Activated T-helper 1 cell treated with Interleukin-2 at 50 U/mL for 16 hours (primary cell): ENCODE measurements at regions not wholly inside any gene's neighbourhood (a gene's known extent, or its start where the extent isn't known, plus 50 kb on each side); places are given as distances from the start of the nearest gene placed in this dataset.

ENCODE experiments used
- DNase-seq: peaks from one replicate; pipeline ENCODE4 v3.0.0-alpha.2; 2020; ENCODE audit warnings: low read depth

DNA sequence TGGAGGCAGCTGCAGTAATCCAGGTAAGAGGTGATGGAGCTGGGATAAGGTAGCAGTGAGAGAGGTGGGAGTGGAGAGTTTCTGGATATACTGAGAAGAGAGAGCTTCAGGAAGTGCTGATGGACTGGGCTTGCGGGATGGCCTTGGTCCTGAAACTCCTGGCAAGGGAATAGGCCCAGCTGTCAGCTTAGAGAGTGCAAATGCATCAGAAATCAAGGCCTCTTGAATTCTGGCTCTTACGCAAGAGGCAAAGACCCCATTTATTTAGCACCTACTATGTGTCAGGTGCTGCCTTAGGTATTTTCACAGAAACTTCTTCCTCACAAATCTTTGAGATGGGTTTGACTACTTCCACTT lies 227.2 kb upstream of the MAP3K1 start:
- no peak for DNase-seq

DNA sequence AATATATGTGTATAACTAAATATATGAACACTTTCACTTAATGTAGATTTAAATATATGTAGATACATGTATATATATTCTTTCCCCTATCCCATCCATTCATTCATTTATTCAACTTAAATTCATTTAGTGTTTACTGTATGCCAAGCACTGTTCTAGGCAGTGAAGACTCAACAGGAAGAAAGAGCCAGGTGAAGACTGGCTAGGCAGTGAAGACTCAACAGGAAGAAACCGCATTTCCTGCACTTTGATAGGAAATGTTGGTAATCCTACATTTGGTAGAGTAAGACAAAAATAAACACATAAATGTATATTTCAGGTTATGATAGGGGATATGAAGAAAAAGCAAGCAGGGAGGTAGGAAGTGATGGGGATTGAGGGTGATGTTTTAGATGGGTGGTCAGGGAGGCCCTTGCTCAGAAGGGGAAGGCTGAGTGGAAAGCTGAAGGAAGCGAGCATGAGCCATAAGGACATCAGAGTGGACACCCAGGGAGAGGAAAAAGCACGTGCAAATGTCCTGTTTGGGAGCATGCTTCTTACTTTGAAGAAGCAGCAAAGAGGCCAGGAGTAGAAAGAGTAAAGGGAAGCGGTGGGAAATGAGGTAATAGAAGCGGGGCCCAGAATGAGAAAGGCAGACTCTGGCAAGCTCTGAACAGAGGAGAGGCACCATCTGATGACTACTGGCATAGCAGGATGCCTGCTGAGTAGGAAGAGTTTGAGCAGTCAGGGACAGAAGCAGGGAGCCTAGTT lies 227.8 kb upstream of the MAP3K1 start:
- DNase-seq = no peak

DNA sequence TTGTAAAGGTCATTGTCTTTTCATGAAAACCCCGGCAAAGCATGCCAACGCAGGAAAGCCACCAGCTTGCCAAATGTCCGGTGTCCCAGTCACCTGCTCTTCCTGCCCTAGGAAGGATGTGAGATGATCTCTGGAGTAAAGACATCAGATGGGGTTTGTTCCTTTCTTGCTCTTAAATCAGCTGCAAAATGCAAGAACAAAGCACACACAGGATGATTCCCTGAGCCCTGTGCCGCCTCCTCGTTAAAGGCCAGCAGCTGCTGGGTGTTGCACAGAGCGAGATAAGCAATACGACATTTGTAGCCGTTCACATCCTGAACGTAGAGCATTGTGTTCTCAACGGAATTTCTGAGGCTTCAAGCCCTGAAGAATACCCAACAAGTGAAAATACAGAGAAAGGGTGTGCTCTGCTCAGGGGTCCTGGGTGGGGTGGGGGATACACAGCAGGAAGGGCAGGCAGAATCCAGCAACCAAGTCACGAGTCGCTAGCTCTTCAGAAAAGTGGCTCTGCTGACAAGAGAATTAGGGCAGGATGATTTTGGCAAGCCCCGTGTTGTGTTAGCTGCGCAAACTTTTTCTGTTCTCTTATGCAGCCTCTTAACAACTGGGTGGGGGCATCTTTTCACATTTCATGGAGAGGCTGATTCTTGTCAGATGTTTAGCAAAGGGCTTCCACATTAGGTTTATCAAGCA lies 229.2 kb upstream of the MAP3K1 start:
- DNase-seq = no peak

DNA sequence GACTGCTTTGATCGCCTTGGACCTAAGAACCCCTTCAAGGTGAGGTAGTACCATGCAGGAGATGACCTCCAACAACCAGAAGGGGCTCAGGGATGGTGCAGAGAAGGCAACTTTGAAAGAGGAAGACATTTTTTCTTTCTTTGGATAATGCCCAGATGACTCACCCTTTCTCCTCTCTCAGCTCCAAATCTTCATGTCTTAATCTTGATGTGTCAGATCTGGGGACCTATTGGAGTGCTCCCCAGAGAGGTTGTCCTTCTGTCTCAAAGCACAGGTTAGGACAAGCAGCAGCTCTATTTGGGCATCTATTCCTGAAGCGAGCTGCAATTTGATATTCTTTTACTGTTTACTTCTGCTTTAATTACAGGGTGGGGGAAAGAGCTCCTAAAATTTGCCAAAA lies 229.9 kb upstream of the MAP3K1 start:
- DNase-seq = no peak

DNA sequence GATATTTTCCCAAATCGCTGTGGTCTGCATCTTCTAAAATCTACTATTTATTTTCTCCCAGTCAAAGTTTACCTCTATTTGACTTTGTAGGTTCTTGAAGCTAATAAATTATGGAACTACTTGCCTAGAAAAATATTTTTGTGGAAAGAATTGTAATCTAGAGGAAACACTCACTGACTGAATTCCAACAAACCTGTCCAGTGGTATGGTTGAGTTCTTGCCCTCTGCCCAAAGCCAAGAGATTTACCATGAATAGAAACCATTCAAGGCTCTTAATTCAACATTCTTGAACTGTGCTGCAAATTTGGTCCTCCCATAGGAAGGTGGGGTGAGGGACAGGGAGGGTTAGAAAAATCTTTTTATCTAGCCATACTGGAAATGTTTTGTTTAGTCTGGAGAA lies 233.9 kb upstream of the MAP3K1 start:
- DNase-seq = no peak

DNA sequence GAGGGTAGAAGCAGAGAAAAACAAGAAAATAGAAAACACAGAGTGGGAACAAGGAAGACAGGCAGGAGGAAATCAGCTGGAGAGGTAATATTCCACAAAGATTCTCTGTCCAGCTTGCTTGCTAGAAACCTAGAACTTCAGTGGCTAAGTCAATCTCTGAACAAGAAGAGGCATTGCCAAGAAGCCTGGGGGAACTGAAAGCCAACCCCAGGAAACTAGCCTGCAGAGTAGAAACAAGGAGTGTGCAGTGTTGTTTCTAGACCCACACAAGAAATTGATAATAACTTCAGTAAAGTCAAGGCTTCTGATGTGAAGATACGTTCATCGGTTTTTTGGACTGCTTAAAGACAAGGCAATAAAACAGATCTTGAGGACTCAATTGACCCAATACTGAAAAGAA lies 234.5 kb upstream of the MAP3K1 start:
- DNase-seq = no peak

DNA sequence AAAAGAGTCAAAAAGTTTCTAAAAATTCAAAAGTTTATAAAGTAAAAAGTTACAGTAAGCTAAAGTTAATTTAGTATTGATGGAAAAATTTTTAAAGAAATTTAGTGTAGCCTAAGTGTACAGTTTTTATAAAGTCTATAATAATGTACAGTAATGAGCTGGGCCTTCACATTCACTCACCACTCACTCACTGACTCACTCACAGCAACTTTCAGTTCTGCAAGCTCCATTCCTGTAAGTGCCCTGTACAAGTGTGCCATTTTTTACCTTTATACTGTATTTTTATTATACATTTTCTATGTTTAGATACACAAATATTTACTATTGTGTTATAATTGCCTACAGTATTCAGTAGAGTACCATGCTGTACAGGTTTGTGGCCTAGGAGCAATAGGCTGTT lies 239.5 kb upstream of the MAP3K1 start:
- no peak for DNase-seq

DNA sequence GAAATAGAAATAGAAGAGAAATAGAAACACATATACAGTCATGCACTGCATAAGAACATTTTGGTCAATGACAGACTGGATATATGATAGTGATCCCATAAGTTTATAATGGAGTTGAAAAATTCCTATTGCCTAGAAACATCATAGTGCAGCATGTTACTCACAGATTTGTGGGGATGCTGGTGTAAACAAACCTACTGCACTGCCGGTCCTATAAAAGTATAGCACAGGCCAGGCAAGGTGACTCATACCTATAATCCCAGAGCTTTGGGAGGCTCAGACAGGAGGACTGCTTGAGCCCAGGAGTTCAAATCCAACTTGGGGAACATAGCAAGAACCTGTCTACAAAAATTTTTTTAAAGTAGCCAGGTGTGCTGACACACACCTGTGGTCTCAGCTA lies 240.6 kb upstream of the MAP3K1 start:
- DNase-seq = no peak

DNA sequence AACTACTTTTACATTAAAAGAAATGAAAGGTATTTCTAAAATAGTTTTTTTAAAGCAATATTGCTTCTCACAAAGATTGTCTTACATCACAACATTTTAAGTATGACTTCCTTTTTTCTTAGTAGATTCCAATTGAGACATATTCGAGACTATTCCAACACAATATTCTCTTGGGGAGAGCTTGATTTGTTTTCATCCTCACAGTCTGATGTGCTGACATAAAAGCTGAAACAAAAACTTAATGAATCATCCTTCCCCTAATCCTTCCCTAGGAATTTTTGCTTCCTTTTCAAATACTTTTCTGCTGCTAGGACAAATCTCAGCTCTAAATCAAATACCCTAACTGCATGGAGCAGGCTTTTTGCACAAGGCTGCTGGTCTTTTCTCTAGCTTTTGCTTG lies 245.8 kb upstream of the MAP3K1 start:
- no peak for DNase-seq

DNA sequence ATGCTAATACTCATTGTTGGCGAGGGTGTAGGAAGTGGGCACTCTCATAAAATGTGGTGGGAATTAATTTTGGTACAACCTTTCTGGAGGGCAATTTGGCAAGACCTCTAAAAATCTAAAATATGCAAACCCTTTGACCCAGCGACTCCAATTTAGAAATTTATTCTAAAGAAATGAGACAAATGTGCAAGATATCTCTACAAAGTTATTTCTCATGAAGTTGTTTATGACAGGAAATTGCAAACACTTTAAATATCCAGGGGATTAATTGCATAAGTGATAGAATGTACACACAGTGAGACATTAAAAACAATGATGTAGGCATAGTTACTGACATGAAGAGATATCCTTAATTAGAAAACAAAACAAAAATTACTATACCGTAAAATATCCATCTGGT lies 246.3 kb upstream of the MAP3K1 start:
- DNase-seq = no peak

DNA sequence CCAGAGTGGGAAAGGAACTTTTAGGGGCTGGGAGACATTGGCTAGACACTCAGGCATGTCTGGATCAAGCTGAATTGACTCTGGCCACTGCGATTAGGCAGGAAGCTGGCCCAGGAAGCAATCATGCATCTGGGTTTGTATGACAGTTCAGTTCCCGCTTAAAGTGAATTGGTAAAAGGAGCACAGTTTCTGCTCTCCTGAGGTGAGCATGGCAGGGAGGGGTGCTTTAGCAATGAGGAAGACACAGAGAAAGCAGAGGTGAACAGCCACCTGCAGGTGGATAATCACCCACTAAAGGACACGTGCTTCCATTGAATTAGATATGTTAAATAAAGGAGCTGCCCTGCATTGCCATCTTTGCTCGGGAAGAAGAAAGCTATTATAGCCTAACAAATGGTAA lies 248.1 kb upstream of the MAP3K1 start:
- no peak for DNase-seq

DNA sequence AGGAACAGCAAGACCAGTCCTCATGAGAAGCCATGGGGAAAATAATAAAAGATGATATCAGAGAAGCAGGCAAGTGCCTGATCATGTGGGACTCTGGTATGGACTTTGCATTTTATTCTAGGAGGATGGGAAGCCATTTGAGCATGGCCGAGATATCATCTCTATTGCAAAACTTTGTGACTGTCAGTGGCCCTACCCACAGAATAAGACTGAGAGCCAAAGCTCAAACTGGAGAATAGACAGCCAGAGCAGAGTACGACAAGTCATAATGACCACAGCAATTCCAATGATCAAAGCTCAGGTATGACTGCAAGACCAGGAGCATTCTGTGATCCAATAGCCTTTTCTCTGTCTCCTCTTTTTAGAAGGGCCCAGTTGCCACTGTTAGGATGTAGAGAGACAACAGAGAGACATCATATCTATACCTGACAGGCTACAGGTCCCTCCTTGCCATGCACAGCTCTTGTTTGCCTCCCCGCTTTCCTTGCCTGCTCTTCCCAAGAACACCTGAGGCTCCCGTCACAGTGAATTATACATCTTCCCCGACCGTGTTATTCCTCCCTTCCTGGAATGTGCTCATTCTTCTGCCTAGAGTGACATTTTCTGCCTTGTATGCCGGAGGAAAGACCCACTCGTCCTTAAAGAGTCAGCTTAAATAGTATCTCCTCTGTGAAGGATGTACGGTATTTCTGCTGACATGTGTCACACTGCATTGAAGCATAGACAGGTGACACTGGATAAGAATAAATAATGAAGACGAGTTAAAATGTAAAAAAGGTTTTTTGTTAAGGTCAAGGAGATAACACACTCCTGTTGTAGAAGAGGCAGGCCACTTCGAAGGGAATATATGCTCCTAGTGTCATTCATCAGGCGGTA lies 248.7 kb upstream of the MAP3K1 start:
- DNase-seq = no peak

DNA sequence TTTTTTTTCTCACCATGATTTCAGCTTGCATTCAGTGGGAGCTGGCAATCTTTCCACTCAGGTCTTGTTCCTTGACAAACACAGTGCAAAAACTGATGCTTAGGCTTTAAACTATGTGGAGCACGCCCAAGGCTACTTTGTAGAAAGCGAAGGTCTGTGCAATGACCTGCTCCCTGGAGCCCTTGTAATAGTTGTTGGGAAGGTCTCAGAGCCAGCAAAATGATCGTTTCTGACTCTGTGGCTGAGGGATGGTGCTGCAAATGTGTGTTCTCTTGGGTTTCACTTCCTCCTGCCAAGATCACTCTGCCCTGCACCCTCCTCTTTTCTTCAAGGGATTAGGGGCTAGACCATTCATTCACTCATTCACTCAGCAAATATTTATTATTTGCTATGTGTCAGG lies 249.7 kb upstream of the MAP3K1 start:
- DNase-seq = no peak

DNA sequence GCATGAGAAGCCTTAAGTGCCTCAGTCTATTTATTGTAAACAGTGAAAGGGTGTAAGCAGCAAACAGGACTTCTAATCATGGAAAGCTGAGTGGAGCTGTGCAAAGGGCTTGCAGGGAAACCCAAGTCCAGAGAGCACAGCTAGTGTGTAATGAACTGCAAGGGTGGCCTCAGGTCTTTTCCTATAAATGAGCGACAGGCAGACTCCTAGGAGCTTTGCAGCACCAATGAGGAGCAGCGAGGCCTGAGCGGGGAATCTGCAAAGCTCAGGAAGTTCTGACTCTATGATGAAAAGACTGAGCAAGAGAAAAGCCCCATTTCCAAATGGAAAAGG lies 250.1 kb upstream of the MAP3K1 start:
- no peak for DNase-seq

DNA sequence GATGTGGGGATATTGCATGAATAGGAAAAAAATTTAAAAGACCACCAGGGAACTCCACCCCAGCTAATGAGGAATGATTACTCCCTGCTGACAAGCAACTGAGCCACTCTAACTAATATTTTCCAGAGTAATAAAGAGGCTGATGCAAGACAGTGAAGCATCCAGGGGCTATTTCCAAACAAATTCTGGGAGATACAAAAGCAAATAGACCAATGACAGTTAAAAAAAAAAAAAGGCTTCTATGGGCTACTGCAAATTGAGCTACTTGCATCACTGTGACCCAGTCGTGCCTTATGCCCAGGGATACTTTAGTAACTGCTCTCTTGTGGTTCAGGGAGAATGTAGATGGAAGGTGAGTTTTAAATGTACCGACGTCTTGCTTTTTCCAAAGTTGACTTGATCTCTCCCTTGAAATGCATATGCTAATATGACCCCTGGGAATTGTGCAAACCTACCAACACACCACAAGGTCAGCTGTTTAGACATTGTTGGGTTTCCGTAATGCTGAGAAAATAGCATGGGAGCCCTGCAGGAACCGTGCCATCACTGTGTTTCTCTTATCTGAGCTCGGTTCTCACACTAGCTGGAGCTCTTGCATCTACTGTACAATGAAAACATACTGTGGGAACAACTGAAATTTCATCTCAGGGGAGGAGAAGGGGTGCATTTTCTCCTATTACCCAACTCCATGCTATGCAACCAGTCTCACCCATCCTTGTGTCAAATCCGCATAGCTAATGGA lies 250.6 kb upstream of the MAP3K1 start:
- no peak for DNase-seq

DNA sequence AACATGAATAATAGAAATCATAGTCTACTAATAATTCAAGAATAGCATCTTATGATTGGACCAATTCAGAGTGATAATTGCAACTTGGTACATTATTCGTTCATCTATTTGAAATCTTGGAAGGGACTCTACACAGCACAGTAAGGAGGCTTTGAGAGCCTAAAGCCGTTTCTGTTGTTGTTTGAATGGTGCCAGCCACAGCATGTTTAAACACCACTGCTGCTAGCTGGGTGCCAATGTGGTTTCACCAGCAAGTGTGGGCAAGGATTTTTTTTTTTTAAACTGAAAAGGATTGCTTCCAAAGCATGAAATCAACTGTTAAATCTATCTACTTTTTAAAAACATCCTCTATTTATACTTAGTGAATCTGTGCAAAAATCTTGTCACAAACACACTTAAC lies 253.9 kb upstream of the MAP3K1 start:
- DNase-seq = no peak

DNA sequence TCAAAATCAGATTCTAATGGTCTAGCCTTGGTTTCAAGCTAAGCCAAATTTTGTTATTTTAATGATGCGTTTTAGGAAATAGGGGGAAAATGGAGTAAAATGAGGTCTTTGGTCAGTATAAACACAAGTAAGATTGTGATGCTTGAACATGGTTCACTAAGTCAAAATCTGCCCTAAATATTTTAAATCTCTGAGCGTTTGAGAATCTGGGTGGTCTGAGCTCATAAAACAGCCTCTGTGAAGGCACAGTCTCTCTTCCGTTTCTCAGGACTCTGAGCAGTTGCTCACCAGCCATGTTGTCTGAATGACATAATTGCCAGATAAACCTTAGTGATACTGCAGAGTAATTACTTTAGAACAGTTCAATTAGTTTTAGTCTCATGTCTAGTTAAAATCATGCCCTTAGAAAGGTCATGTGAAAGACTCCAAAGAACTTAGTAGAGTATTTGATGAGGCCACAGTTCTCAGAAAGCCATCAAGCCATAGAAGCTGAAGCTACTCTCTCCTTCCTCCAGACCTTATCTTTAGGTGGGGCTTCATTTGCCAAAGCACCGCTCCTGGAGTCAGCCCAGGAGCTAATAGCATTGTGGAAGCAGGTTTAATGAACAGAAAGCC lies 257.1 kb upstream of the MAP3K1 start:
- no peak for DNase-seq

DNA sequence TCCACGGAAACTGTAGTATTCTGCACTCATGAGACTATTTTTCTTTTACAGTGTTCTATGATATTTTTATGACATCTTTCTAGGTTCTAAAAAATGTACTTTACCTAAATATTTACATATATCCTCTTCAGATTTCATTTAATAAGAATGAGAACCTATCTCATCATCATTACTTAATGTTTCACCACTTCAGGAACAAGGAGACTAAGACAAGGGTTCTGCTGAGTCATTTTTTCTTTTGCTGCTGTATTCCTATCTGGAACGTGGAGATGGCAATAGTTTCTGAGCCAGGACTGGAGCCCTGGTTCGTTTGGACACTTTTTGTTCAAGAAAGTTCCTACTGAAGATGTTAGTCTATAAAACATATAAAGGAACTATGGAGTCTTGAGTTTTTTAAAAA lies 258.2 kb upstream of the MAP3K1 start:
- no peak for DNase-seq

DNA sequence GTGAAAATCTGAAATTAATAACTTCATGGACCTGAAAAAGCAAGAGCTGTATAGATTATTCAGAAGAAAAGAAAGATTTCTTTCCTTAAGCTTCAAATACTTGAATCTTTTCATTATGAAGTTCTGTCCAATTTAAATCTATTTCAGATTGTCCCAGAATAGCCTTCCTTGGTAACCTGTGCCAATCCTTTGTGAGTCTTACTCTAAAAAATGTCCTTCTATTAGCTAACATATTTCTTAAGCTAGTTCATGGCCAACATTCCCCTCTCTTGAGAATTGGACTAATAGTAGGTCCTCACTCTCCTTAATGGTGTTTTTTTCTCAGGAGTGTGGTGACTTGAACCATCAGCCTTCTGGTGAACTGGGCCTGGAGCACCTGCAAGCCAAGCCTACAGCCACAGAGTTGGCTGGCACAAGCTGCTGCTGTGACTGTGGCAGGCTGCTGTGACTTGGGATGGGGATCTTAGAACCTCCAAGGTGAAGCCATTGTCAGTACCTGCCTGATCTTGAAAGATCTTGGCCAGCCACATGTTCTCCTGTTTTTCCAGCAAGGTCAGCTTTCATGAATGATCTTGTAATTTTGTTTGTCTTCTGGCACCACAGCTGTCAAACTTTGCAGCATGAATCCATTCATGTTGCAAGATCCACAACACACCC lies 262.6 kb upstream of the MAP3K1 start:
- no peak for DNase-seq

DNA sequence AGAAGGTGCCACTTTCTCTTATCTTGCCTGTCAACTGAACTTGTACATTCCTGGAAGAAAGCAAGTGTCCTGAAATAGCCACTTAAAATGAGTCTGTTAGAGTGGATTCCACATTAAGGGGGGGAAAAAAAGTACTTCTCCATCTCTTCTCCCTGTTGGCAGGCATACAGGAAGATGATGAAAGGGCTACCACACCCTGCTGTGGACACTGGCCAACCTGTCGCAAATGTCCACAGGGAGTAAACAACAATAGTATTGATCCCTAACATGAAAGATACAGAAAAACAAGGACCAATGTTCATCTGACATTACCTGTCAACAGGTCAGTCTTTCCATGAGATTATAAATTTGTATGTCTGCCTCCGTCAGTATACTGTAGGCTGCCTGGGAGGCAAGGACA lies 265.1 kb upstream of the MAP3K1 start:
- no peak for DNase-seq

DNA sequence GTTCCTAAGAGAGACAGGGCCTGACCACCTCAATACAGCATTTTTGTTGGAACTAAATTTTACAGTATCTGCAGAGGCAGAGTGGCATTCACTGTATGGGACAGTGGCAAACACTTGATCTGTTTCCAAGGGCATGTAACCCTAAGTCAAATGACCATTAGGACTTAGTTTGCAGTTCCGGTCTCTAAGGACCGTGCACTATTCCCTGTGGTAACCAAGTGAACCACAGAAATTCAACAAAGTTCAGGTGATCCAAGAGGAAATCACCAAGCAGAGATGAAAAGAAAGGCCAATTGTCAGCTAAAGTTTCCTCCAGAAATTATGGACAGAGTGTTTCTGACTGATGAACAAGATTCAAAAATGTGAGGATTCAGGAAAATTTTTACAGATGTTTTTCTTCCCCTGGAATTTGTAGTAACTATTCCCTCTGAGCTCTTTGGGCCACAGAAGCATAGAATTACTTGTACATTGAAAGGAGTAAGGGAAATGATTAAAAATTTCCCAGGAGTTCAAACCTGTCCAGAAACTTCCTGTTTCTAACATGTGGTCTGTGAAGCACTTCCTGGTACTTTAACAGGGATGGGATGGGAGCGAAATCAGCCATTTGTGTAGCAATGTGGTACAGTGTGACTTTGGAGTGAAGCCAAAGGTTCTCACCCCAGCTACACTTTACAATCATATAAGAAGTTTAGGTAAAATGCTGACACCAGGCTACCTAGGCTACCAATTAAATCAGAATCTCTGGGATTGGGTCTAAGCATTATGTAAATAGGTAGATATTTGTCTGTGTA lies 266.1 kb upstream of the MAP3K1 start:
- DNase-seq = no peak
